CD14-positive monocyte (primary cell): ENCODE measurements at regions not wholly inside any gene's neighbourhood (a gene's known extent, or its start where the extent isn't known, plus 50 kb on each side); places are given as distances from the start of the nearest gene placed in this dataset.

Experiments
- DNase-seq, 3 donors: peaks; one replicate each; pipeline ENCODE4 v3.0.0-alpha.2; 2011 to 2022
- H2AFZ ChIP-seq: 2 replicates; pipeline ENCODE4 v1.6.0; 2012; ENCODE audit warnings: mild to moderate bottlenecking, low read depth, low read length, inconsistent platforms; ENCODE audit not compliant: insufficient read depth, poor library complexity, severe bottlenecking
- H3K27ac ChIP-seq, 2 donors: 1 replicate in 1 of 2; 2 replicates in 1 of 2; pipeline ENCODE4 v1.5.1; 2012 to 2013; ENCODE audit warnings: low read length in 2 of 2, control low read depth in 1 of 2, inconsistent platforms in 1 of 2, low read depth in 1 of 2, mild to moderate bottlenecking in 1 of 2
- H3K27me3 ChIP-seq, 2 donors: one replicate each; pipeline versions ENCODE4 v1.6.0 to v1.6.1; 2011 to 2013; ENCODE audit warnings: low read length in 2 of 2; ENCODE audit not compliant: control insufficient read depth in 2 of 2, insufficient read depth in 2 of 2
- H3K36me3 ChIP-seq, 2 donors: replicated peaks in 1 of 2; 1 replicate in 1 of 2; 2 replicates in 1 of 2; pipeline versions ENCODE4 v1.5.1 to v1.6.1; 2012 to 2013; ENCODE audit warnings: low read length in 2 of 2, control low read depth in 1 of 2, inconsistent platforms in 1 of 2, mild to moderate bottlenecking in 1 of 2; ENCODE audit not compliant: insufficient read depth in 2 of 2, control insufficient read depth in 1 of 2
- H3K4me1 ChIP-seq, 2 donors: 1 replicate in 1 of 2; 2 replicates in 1 of 2; pipeline versions ENCODE4 v1.5.1 to v1.6.1; 2012 to 2013; ENCODE audit warnings: low read length in 2 of 2, control low read depth in 1 of 2, inconsistent platforms in 1 of 2, mild to moderate bottlenecking in 1 of 2, moderate library complexity in 1 of 2; ENCODE audit not compliant: insufficient read depth in 2 of 2, control insufficient read depth in 1 of 2
- H3K4me2 ChIP-seq: replicated peaks from 2 replicates; pipeline ENCODE3; 2012; ENCODE audit warnings: low read length, moderate library complexity, mild to moderate bottlenecking; ENCODE audit not compliant: poor library complexity, severe bottlenecking; ENCODE audit errors: extremely low read depth
- H3K4me3 ChIP-seq, 3 experiments: fragments of 200-600 bp in 1 of 3; sonication (generic) in 1 of 3; replicated peaks in 1 of 3; 1 replicate in 2 of 3; 2 replicates in 1 of 3; pipeline ENCODE4 v1.5.1; 2011 to 2013; ENCODE audit warnings: low read length in 3 of 3, mild to moderate bottlenecking in 3 of 3, control low read depth in 2 of 3, low read depth in 2 of 3, inconsistent platforms in 1 of 3, moderate library complexity in 1 of 3
- H3K79me2 ChIP-seq: 2 replicates; pipeline ENCODE4 v1.6.0; 2012; ENCODE audit warnings: mild to moderate bottlenecking, control low read depth, inconsistent platforms, low read length, moderate library complexity; ENCODE audit not compliant: insufficient read depth
- H3K9ac ChIP-seq: 2 replicates; pipeline ENCODE4 v1.6.0; 2017; ENCODE audit warnings: low read length, mild to moderate bottlenecking; ENCODE audit not compliant: insufficient read depth, poor library complexity, severe bottlenecking
- H3K9me3 ChIP-seq, 2 donors: replicated peaks in 1 of 2; 1 replicate in 1 of 2; 2 replicates in 1 of 2; pipeline versions ENCODE4 v1.5.1 to v1.6.1; 2012 to 2013; ENCODE audit warnings: low read length in 2 of 2, control low read depth in 1 of 2; ENCODE audit not compliant: control insufficient read depth in 1 of 2, insufficient read depth in 1 of 2
- H4K20me1 ChIP-seq: 2 replicates; pipeline ENCODE4 v1.6.0; 2012; ENCODE audit warnings: mild to moderate bottlenecking, low read length, control low read depth, moderate library complexity; ENCODE audit not compliant: insufficient read depth
- H3K27ac Mint-ChIP-seq, 7 donors: one replicate each; pipeline ENCODE4 v1.8.0; 2020; ENCODE audit warnings: mild to moderate bottlenecking in 7 of 7, mixed read lengths in 7 of 7, moderate library complexity in 6 of 7, inconsistent platforms in 2 of 7
- H3K27me3 Mint-ChIP-seq, 3 donors: one replicate each; pipeline ENCODE4 v1.8.0; 2021 to 2022; ENCODE audit warnings: low read depth in 3 of 3, mild to moderate bottlenecking in 3 of 3, mixed read lengths in 3 of 3, moderate library complexity in 3 of 3, inconsistent platforms in 1 of 3
- H3K36me3 Mint-ChIP-seq, 2 donors: one replicate each; pipeline ENCODE4 v1.8.0; 2020; ENCODE audit warnings: mixed read lengths in 2 of 2, inconsistent platforms in 1 of 2, mild to moderate bottlenecking in 1 of 2
- H3K4me1 Mint-ChIP-seq: one replicate; pipeline ENCODE4 v1.8.0; 2020; ENCODE audit warnings: mild to moderate bottlenecking, mixed read lengths
- H3K4me3 Mint-ChIP-seq, 2 donors: one replicate each; pipeline ENCODE4 v1.8.0; 2020; ENCODE audit warnings: mild to moderate bottlenecking in 2 of 2, mixed read lengths in 2 of 2, moderate library complexity in 1 of 2
- H3K9me3 Mint-ChIP-seq, 7 donors: one replicate each; pipeline ENCODE4 v1.8.0; 2020 to 2022; ENCODE audit warnings: mixed read lengths in 7 of 7, mild to moderate bottlenecking in 6 of 7, moderate library complexity in 6 of 7, inconsistent platforms in 2 of 7
- CTCF ChIP-seq: fragments of 200-600 bp; IDR thresholded peaks from one replicate; pipeline ENCODE4 v1.8.0; 2022; ENCODE audit warnings: antibody characterized with exemption, mild to moderate bottlenecking
- WGBS: methylation state at CpG from one replicate; pipeline ENCODE4 v1.1.5; 2013; ENCODE audit warnings: missing lambda C conversion rate; ENCODE audit not compliant: insufficient coverage; 5-methylcytosine and 5-hydroxymethylcytosine counted together
- intact Hi-C, 2 donors: fragments of 100-400 bp; cut with micrococcal nuclease; formaldehyde crosslinking; loops; one replicate each; pipeline versions ENCODE4 v1.15.0 to v1.15.1; 2023

- no peaks in the 10 kb centered on the region for H3K36me3 Mint-ChIP-seq
- H3K9me3 ChIP-seq, result no peaks in the 10 kb centered on the region
- no peak overlapping the region for H3K4me3 ChIP-seq
- no CpG with 5 or more reads among the region's 3 CpGs for WGBS
- H3K4me3 Mint-ChIP-seq, result no peak overlapping the region
- H2AFZ ChIP-seq, result no peak overlapping the region
- no peak overlapping the region for H3K27ac Mint-ChIP-seq
- H3K27me3 Mint-ChIP-seq, result peaks cover 0 to under 1% (median 0%) of the 10 kb centered on the region in 3 donors
- H3K36me3 ChIP-seq, result no peaks in the 10 kb centered on the region
- H3K4me2 ChIP-seq, result no peak overlapping the region
- H3K27ac ChIP-seq, result no peak overlapping the region
- no peak for DNase-seq
- no peak overlapping the region for H3K9ac ChIP-seq
- H3K4me1 ChIP-seq, result no peaks in the 10 kb centered on the region
- peaks cover 0 to 9% (median 5%) of the 10 kb centered on the region in 7 donors for H3K9me3 Mint-ChIP-seq
- intact Hi-C loops, result no loop called here
- H3K79me2 ChIP-seq, result no peaks in the 10 kb centered on the region
- H4K20me1 ChIP-seq, result no peaks in the 10 kb centered on the region
- no peaks in the 10 kb centered on the region for H3K27me3 ChIP-seq
- TF ChIP-seq CTCF, result no peak
- H3K4me1 Mint-ChIP-seq, result no peaks in the 10 kb centered on the region
These were observed 294.5 kb downstream of the GALC start for GRCh38 chr14:87698481-87698880.

GRCh38 chr14:87696485-87696884 lies 296.5 kb downstream of the GALC start:
- H3K36me3 Mint-ChIP-seq, result no peaks in the 10 kb centered on the region
- DNase-seq, result no peak
- Histone ChIP-seq H3K27me3 (no peaks in the 10 kb centered on the region), H3K4me1 (no peaks in the 10 kb centered on the region), H3K9ac (no peak overlapping the region), H2AFZ (no peak overlapping the region), H3K9me3 (no peaks in the 10 kb centered on the region), H3K79me2 (no peaks in the 10 kb centered on the region), H3K4me2 (no peak overlapping the region), H3K4me3 (no peak overlapping the region), H4K20me1 (no peaks in the 10 kb centered on the region), H3K36me3 (no peaks in the 10 kb centered on the region), H3K27ac (no peak overlapping the region)
- no peak overlapping the region for H3K27ac Mint-ChIP-seq
- WGBS, result no CpG with 5 or more reads among the region's 1 CpG
- H3K9me3 Mint-ChIP-seq, result peaks cover 0 to 5% (median 3%) of the 10 kb centered on the region in 7 donors
- no peak for TF ChIP-seq CTCF
- no peak overlapping the region for H3K4me3 Mint-ChIP-seq
- no peaks in the 10 kb centered on the region for H3K27me3 Mint-ChIP-seq
- H3K4me1 Mint-ChIP-seq, result no peaks in the 10 kb centered on the region
- intact Hi-C loops, result no loop called here
